Stimulated activated CD4-positive, alpha-beta T cell treated with anti-CD3 and anti-CD28 coated beads, Interleukin-2, amount 100 ng/mL, for 24 hours (primary cell): ENCODE measurements at regions not wholly inside any gene's neighbourhood (a gene's known extent, or its start where the extent isn't known, plus 50 kb on each side); places are given as distances from the start of the nearest gene placed in this dataset.
"Not testable (repeated sequence)": the region's sequence is repeated elsewhere in the genome, so short reads cannot be mapped to it uniquely, and the experiment has no call there.

Experiments
- DNase-seq, 2 donors: peaks; one replicate each; pipeline ENCODE4 v3.0.0-alpha.2; 2020

DNA sequence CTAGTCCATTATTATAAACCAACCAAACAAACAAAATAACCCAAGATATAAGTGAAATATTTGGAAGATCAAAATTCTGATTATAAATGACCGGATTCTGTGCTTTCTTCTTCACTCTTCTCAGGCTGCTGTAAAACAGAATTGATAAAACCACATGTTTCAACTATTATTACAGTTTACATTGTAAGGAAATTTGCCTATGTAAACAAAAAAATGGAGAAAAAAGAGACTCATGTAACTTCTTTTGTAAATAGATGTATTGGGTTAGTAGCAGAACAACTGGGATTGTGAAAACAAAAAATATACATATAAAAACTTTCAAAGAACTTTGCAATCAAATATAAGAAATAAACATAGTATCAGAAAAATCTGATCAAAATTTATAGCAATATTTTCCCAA is 295.2 kb upstream of the CCDC179 start:
- no peak for DNase-seq

DNA sequence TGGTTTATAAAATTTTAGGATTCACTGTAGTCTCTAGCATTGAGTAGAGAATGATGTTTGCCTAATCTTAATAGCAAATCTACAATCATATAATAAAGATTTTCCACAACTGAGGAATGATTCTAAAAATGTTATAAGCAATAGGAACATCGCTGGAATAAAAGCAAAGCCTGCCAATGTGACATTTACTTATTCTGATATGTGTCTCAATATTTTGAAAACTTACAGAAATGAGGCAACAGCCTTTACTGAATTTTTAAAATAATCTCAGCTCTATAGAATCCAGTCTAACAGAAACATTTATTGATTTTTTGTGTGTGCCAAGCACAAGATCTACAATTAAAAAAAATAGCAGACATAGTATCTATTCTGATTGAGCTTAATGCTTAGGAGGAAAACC is 303.7 kb upstream of the CCDC179 start:
- DNase-seq = no peak

GRCh38 chr11:23166376-23166775 is 306.1 kb upstream of the CCDC179 start:
- DNase-seq = no peak

DNA sequence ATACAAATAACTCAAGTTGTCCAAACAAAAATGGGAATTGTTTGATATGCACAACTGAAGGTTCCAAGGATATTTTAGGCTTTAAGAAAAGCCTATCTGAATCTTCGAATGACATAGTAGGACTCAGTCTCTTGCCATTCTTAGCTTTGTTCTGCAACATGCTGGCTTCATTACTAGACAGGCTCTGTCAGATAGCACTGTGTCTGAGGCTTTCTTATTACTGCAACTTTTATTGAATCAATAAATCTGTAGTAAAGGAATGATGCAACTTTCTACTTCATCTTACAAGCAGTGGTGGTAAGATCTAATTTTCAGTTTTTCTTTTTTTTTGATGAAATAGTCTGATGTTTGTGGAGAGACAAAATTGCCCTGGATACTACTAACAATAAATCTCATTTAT is 319.3 kb upstream of the CCDC179 start:
- DNase-seq = no peak

DNA sequence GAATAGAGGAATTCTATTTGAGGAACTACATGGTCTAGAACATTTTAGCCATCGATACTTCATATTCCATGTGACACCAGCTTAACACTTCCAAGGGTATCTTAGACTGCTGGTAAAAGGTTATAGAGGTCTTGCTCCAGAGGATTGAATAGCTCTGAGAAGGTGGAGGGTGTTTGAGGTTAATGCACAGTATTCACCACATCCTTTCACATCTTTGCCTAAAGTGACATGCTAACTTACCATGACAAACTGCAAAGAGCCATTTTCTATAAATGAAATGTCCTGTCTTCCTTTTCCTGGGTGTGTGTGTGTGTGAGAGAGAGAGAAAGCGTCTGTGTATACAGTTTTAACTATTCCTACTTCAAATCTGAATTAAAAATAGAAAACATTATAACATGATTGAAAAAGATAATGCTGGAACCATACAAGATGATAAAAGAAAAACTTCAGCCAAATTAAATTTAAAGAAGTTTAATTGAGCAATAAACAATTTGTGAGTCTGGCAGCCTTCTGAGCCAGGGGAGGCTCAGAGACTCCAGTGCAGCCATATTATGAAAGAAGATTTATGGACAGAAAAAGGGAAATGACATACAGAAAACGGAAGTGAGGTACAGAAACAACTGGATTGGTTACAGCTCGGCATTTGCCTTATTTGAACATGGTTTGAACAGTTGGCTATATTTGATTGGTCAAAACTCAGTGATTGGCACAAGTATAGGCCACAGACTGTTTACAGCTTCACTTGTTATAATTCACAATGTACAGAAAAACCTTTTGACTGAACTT is 320.9 kb upstream of the CCDC179 start:
- no peak for DNase-seq

- no peak for DNase-seq
Observed at GRCh38 chr11:23192256-23192655, 332.0 kb upstream of the CCDC179 start.

DNA sequence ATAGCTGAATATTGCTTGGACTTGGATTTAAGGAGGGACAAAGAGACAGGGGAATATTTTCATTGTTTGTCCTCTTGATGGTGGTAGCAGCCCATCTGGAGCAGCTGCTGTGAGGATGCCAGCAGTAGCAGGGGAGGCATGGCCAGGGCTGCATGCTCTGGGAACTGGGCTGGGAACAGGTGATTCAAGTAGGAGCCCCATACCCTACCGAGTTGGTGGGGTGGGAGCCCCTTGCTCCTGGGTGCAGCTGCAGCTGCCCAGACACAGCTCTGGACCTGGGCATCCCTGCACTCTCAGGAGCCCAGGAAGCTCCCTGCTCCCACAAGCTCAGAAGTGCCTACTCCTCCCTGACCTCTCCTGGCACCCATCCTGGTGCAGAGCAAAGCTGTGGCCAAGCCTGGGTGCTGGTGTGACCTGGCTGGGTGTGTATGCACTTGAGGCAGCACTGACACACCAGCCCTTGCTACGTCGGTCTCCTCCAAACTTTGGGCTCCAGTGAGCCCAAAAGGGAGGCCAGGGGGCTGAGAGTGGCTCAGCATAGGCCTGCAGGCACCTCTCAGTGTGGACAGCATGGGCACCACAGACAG is 341.8 kb upstream of the CCDC179 start:
- DNase-seq = no peak

DNA sequence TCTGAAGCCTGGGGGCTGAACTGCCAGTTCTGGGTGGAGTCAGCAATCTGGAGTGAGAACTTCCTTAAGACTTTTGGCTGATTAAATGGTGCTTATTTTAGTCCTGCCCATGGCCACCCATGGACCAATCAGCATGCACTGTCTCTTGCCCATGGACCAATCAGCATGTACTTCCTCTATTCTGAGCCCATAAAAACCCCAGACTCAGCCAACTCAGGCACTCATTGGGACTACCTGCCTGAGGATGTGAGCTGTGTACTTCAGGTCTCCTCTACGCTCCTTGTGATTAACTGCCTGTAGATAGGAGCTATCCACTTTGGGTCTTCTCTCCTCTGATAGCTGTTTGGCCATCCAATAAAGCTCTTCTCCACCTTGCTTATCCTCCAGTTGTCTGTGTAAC is 342.3 kb upstream of the CCDC179 start:
- DNase-seq = no peak

DNA sequence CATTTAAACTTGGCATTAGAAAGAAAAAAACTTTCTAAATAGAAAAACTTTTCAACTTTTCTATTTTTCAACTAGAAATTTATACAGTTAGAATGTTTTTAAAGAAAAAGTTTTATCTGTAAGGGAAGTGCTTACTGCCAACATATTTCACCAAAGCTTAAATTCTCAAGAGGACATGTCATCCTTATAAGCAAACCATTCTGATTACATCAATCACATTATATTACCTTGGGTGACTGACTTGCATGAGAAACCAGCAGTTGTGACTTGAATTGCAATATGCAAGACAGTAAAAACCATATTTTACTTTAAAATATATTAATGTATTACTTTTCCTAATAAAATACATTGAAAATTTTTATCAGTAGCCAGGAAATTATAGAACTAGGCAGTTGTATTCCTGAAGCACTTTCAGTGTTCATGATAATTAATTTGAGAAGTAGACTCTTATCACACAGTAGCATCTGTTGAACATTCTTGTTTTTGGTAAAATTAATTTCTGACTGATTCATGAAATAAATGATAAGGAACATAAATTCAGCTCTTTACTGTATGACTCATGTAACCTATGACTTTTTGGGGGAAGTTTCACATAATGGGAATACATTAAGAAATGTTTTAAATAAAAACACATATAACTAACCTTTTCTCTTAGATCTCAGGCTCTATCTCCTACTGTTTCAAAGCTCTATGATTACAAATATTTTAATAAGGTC is 345.0 kb upstream of the CCDC179 start:
- no peak for DNase-seq

GRCh38 chr11:23206741-23207336 is 346.6 kb upstream of the CCDC179 start:
- no peak for DNase-seq

DNA sequence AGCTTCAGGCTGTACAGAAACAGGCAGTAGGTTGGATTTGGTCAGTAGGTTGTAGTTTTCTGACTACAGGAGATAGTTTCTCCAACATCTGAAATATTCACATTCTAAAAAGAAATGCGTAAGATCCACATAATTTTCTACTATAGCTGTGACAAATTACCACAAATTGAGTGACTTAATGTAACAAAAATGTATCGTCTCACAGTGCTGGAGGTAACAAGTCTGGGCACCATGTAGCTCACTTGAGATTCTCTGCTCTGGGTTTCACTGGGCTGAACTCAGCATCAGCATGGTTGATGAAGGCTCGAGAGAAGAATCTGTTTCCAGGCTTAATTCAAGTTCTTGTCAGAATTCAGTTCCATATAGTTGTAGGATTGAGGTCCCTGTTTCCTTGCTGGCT is 350.9 kb upstream of the CCDC179 start:
- no peak for DNase-seq

- DNase-seq = no peak
Observed at GRCh38 chr11:23212807-23213206, 352.5 kb upstream of the CCDC179 start.

GRCh38 chr11:23217072-23217471 is 356.8 kb upstream of the CCDC179 start:
- no peak for DNase-seq

DNA sequence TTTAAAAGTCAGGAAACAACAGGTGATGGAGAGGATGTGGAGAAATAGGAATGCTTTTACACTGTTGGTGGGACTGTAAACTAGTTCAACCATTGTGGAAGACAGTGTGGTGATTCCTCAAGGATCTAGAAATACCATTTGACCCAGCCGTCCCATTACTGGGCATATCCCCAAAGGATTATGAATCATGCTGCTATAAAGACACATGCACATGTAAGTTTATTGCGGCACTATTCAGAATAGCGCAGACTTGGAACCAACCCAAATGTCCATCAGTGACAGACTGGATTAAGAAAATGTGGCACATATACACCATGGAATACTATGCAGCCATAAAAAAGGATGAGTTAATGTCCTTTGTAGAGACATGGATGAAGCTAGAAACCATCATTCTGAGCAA is 359.8 kb upstream of the CCDC179 start:
- DNase-seq = not testable (repeated sequence)

DNA sequence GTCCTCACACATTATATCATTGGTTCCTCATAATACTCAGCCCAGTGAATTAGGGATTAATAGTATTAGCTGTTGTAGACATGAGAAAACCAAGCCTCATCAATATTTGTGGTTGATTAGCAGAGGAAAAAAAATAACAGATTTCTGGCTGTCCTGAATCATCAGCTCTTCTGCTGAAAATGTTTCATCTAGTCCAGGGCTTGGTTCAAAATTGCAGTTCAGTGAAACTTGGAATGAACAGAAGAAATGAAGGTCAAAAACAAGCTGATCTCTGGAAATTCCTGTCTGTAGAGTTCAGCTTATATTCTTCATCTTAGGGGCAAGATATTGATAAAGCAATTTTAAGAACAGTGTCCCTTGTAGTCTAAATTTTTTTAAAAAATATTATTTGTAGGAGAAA is 361.1 kb upstream of the CCDC179 start:
- DNase-seq = no peak

DNA sequence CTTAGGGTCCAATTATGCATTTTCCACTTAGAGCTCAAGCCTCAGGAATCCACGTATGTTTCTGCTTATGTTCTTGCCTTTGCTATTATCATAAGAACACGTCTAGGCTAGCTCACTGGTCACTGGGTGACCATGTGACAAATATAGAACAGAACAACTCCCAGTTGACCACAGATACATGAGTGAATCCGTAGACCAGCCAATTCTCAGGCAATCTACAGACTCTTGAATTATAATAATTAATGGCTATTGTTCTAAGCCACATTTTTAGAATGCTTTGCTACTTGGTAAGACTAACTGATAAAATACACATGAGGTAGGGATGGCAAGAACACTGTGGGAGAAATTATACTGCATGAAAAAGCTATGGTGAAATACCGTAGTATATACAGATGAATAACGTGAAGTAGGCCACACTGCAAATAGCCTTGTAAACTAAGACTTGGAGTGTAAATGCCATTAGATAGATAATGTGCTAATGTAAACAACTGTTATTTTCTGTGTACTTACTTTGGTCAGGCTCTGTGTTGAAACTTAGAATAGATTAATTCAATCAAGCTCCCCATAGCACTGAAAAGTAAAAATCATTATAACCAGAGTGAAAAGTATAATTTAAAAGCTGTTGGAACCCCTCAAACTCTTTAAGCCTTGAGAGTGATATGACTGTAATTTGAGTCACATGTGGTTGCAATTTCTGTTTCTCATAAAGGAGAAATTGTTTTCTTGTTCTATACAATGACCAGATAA is 366.2 kb upstream of the CCDC179 start:
- DNase-seq = no peak

DNA sequence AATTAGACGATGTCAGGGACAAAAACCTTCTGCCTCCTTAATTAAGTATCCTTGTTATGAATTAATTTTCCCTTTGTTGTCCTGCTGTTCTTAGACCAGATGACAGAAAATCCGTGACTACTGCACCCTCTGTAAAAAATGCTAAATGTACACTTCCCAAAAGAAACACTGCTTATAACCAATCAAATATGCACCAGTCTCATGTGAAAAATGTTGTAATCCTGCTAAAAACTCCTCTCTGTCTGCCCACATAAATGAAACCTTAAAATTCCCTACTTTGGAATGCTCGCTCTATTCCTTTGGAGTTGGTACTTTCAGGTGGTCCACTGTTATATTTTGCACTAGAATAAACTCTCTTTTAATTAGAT is 366.8 kb upstream of the CCDC179 start:
- DNase-seq = no peak

GRCh38 chr11:23232652-23233051 is 372.4 kb upstream of the CCDC179 start:
- no peak for DNase-seq

GRCh38 chr11:23233075-23233474 is 372.8 kb upstream of the CCDC179 start:
- no peak for DNase-seq

- DNase-seq = no peak
Observed at GRCh38 chr11:23236826-23237555, 376.7 kb upstream of the CCDC179 start.

- no peak for DNase-seq
Observed at GRCh38 chr11:23252426-23252825, 392.2 kb upstream of the CCDC179 start.

DNA sequence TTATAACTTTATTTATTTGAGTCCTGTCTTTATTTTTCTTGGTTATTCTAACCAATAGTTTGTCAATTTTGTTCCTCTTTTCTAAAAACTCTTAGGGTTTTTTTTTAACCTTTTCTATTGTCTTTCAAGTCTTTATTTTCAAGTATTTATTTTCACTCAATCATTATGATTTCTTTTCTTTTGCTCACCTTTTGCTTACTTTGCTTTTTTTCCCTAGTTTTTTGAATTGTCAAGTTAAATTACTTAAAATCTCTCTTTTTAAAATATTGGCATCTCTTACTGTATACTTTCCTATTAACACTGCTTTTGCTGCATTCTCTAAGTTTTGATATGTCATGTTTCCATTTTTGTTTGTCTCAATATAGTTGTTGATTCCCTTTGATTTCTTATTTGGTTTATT is 396.8 kb upstream of the CCDC179 start:
- DNase-seq = no peak
